ENCODE measurements at regions not wholly inside any gene's neighbourhood (a gene's known extent, or its start where the extent isn't known, plus 50 kb on each side); places are given as distances from the start of the nearest gene placed in this dataset.
"Not testable (repeated sequence)": the region's sequence is repeated elsewhere in the genome, so short reads cannot be mapped to it uniquely, and the experiment has no call there.

- Histone ChIP-seq H3K9me2 (ENCODE audit: low read depth, low read length) (no peaks in the 10 kb centered on the region), H4K20me1 (ENCODE audit: insufficient read depth, low read length) (no peaks in the 10 kb centered on the region), H3K4me1 (ENCODE audit: insufficient read depth, low read length, severe bottlenecking) (no peaks in the 10 kb centered on the region), H3K79me2 (ENCODE audit: insufficient read depth, low read length) (no peaks in the 10 kb centered on the region), H3K9me3 (ENCODE audit: low read length) (no peaks in the 10 kb centered on the region), H3K4me2 (ENCODE audit: low read length) (no peak overlapping the region), H3K9ac (ENCODE audit: low read length) (no peak overlapping the region), H3K36me3 (ENCODE audit: insufficient read depth, low read length) (no peaks in the 10 kb centered on the region), H3K27me3 (ENCODE audit: insufficient read depth, low read length) (no peaks in the 10 kb centered on the region), H2AFZ (ENCODE audit: low read length) (no peak overlapping the region), H3K4me3 (ENCODE audit: low read depth, low read length, poor library complexity, severe bottlenecking) (no peak overlapping the region), H3F3A (ENCODE audit: insufficient read depth, low read length) (no peaks in the 10 kb centered on the region), H3K27ac (ENCODE audit: low read depth, low read length, poor library complexity, severe bottlenecking) (no peak overlapping the region)
- TF ChIP-seq CTCF (IDR thresholded peaks at IDR 0.05; ENCODE audit: low read length) (no peak), EZH2 (IDR thresholded peaks at IDR 0.05; ENCODE audit: borderline replicate concordance, low read length) (no peak)
Measured at GRCh38 chr11:96551136-96551535, 161.3 kb downstream of the JRKL start.

GRCh38 chr11:96554236-96554820, 164.5 kb downstream of the JRKL start:
- Histone ChIP-seq H3K9me3 (ENCODE audit: low read length) (no peaks in the 10 kb centered on the region), H3K4me1 (ENCODE audit: insufficient read depth, low read length, severe bottlenecking) (no peaks in the 10 kb centered on the region), H3K27ac (ENCODE audit: low read depth, low read length, poor library complexity, severe bottlenecking) (no peak overlapping the region), H4K20me1 (ENCODE audit: insufficient read depth, low read length) (no peaks in the 10 kb centered on the region), H3K27me3 (ENCODE audit: insufficient read depth, low read length) (no peaks in the 10 kb centered on the region), H3K36me3 (ENCODE audit: insufficient read depth, low read length) (no peaks in the 10 kb centered on the region), H3K4me3 (ENCODE audit: low read depth, low read length, poor library complexity, severe bottlenecking) (no peak overlapping the region), H3K79me2 (ENCODE audit: insufficient read depth, low read length) (no peaks in the 10 kb centered on the region), H3K9me2 (ENCODE audit: low read depth, low read length) (no peaks in the 10 kb centered on the region), H3F3A (ENCODE audit: insufficient read depth, low read length) (no peaks in the 10 kb centered on the region), H3K4me2 (ENCODE audit: low read length) (no peak overlapping the region), H3K9ac (ENCODE audit: low read length) (no peak overlapping the region), H2AFZ (ENCODE audit: low read length) (no peak overlapping the region)
- TF ChIP-seq CTCF (IDR thresholded peaks at IDR 0.05; ENCODE audit: low read length) (no peak), EZH2 (IDR thresholded peaks at IDR 0.05; ENCODE audit: borderline replicate concordance, low read length) (no peak)

- H3K79me2 ChIP-seq (ENCODE audit: insufficient read depth, low read length); H2AFZ ChIP-seq (ENCODE audit: low read length); H3K4me2 ChIP-seq (ENCODE audit: low read length); H4K20me1 ChIP-seq (ENCODE audit: insufficient read depth, low read length); H3K27me3 ChIP-seq (ENCODE audit: insufficient read depth, low read length); H3K36me3 ChIP-seq (ENCODE audit: insufficient read depth, low read length); H3F3A ChIP-seq (ENCODE audit: insufficient read depth, low read length); H3K9ac ChIP-seq (ENCODE audit: low read length); H3K9me3 ChIP-seq (ENCODE audit: low read length); H3K27ac ChIP-seq (ENCODE audit: low read depth, low read length, poor library complexity, severe bottlenecking); H3K4me3 ChIP-seq (ENCODE audit: low read depth, low read length, poor library complexity, severe bottlenecking); H3K4me1 ChIP-seq (ENCODE audit: insufficient read depth, low read length, severe bottlenecking); H3K9me2 ChIP-seq (ENCODE audit: low read depth, low read length): not testable (repeated sequence)
Measured at GRCh38 chr11:96555826-96556225, 166.0 kb downstream of the JRKL start.

- not testable (repeated sequence) for H3K36me3 ChIP-seq (ENCODE audit: insufficient read depth, low read length); H3K79me2 ChIP-seq (ENCODE audit: insufficient read depth, low read length); H2AFZ ChIP-seq (ENCODE audit: low read length); H3K9me2 ChIP-seq (ENCODE audit: low read depth, low read length); H3K27ac ChIP-seq (ENCODE audit: low read depth, low read length, poor library complexity, severe bottlenecking); H3K9me3 ChIP-seq (ENCODE audit: low read length); H3F3A ChIP-seq (ENCODE audit: insufficient read depth, low read length); H3K4me1 ChIP-seq (ENCODE audit: insufficient read depth, low read length, severe bottlenecking); H3K4me3 ChIP-seq (ENCODE audit: low read depth, low read length, poor library complexity, severe bottlenecking); H3K9ac ChIP-seq (ENCODE audit: low read length); H3K4me2 ChIP-seq (ENCODE audit: low read length); H3K27me3 ChIP-seq (ENCODE audit: insufficient read depth, low read length); H4K20me1 ChIP-seq (ENCODE audit: insufficient read depth, low read length)
Measured at GRCh38 chr11:96560727-96561126, 170.9 kb downstream of the JRKL start.
